SH-SY5Y (cell line): ENCODE measurements at regions not wholly inside any gene's neighbourhood (a gene's known extent, or its start where the extent isn't known, plus 50 kb on each side); places are given as distances from the start of the nearest gene placed in this dataset.

ENCODE experiments used
- GATA2 ChIP-seq: IDR thresholded peaks from 2 replicates; pipeline ENCODE4 v1.6.1; 2011; ENCODE audit warnings: mild to moderate bottlenecking, low read depth, low read length
- GATA3 ChIP-seq: IDR thresholded peaks from 2 replicates; pipeline ENCODE4 v1.6.1; 2011; ENCODE audit warnings: low read depth, mild to moderate bottlenecking, low read length, moderate library complexity

- TF ChIP-seq GATA2 (no peak), GATA3 (no peak)
Observed at GRCh38 chr13:73820285-73820684, 313.9 kb downstream of the KLF12 start.
